HepG2 (cell line): ENCODE measurements at regions not wholly inside any gene's neighbourhood (a gene's known extent, or its start where the extent isn't known, plus 50 kb on each side); places are given as distances from the start of the nearest gene placed in this dataset.

ENCODE experiments used
- FOXA1 ChIP-seq, 2 experiments: fragments of 450-650 bp in 1 of 2; sonication (generic) in 1 of 2; formaldehyde crosslinking in 1 of 2; IDR thresholded peaks; 2 replicates each; pipeline versions ENCODE4 v1.4.0 to v1.6.1; 2016 to 2020; ENCODE audit warnings: missing genetic modification reagents in 1 of 2
- ISX ChIP-seq: sonication (generic); formaldehyde crosslinking; conservative IDR thresholded peaks from 2 replicates; pipeline ENCODE4 v1.5.0; 2020; ENCODE audit warnings: missing genetic modification reagents
- NFYB ChIP-seq: sonication (generic); formaldehyde crosslinking; IDR thresholded peaks from 2 replicates; pipeline ENCODE4 v1.4.0; 2020; ENCODE audit warnings: missing genetic modification reagents
- SNAI1 ChIP-seq: sonication (generic); formaldehyde crosslinking; IDR thresholded peaks from 2 replicates; pipeline ENCODE4 v1.5.0; 2020; ENCODE audit warnings: mild to moderate bottlenecking, missing genetic modification reagents, borderline replicate concordance
- SOX6 ChIP-seq, 2 experiments: fragments of 450-650 bp in 1 of 2; sonication (generic) in 1 of 2; formaldehyde crosslinking in 1 of 2; IDR thresholded peaks; 2 replicates each; pipeline versions ENCODE4 v1.4.0 to v1.6.1; 2017 to 2020; ENCODE audit warnings: antibody characterized with exemption in 1 of 2, mild to moderate bottlenecking in 1 of 2, missing genetic modification reagents in 1 of 2
- ZNF468 ChIP-seq: sonication (generic); formaldehyde crosslinking; IDR thresholded peaks from 2 replicates; pipeline ENCODE4 v1.8.0; 2022; ENCODE audit warnings: mild to moderate bottlenecking, moderate library complexity, missing genetic modification reagents
- ZNF549 ChIP-seq: sonication (generic); formaldehyde crosslinking; IDR thresholded peaks from 2 replicates; pipeline ENCODE4 v1.5.0; 2020; ENCODE audit warnings: missing genetic modification reagents
- ZNF772 ChIP-seq: sonication (generic); formaldehyde crosslinking; IDR thresholded peaks from 2 replicates; pipeline ENCODE4 v1.5.0; 2020; ENCODE audit warnings: mild to moderate bottlenecking, missing genetic modification reagents
- ZNF777 ChIP-seq: sonication (generic); formaldehyde crosslinking; IDR thresholded peaks from 2 replicates; pipeline ENCODE4 v1.4.0; 2020; ENCODE audit warnings: missing genetic modification reagents
- TF ChIP-seq, protein P1 (sequence below): sonication (generic); formaldehyde crosslinking; conservative IDR thresholded peaks from 2 replicates; pipeline ENCODE4 v1.4.0; 2020; ENCODE audit warnings: missing genetic modification reagents
- TF ChIP-seq, protein P2 (sequence below): sonication (generic); formaldehyde crosslinking; IDR thresholded peaks from 2 replicates; pipeline ENCODE4 v1.5.0; 2020; ENCODE audit warnings: mild to moderate bottlenecking, missing genetic modification reagents, borderline replicate concordance
- TF ChIP-seq, protein P3 (sequence below): sonication (generic); formaldehyde crosslinking; IDR thresholded peaks from 2 replicates; pipeline ENCODE4 v1.4.0; 2020; ENCODE audit warnings: missing genetic modification reagents, borderline replicate concordance
- TF ChIP-seq, protein P4 (sequence below): sonication (generic); formaldehyde crosslinking; IDR thresholded peaks from 2 replicates; pipeline ENCODE4 v1.8.1; 2023; ENCODE audit warnings: missing genetic modification reagents, mild to moderate bottlenecking, borderline replicate concordance

DNA sequence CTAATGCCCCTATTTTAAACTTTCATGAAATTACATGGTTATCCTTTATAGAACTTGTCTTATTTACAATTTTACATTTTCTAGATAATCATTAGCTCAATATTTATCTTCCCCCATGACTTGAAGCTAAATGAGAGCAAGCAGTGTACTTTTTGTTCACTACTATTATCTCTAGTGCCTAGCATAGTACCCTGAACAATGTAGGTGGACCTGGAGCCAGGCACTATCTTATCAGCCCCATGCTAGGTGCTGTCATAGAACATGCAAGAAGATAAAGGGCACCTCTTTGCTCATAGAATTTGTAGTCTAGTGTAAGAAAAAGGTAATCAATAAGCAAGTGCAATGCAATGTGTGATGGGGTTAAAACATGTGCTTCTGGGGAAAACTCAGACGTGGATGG is 399.9 kb downstream of the ELAVL2 start (continued):
- TF ChIP-seq, protein P1, sequence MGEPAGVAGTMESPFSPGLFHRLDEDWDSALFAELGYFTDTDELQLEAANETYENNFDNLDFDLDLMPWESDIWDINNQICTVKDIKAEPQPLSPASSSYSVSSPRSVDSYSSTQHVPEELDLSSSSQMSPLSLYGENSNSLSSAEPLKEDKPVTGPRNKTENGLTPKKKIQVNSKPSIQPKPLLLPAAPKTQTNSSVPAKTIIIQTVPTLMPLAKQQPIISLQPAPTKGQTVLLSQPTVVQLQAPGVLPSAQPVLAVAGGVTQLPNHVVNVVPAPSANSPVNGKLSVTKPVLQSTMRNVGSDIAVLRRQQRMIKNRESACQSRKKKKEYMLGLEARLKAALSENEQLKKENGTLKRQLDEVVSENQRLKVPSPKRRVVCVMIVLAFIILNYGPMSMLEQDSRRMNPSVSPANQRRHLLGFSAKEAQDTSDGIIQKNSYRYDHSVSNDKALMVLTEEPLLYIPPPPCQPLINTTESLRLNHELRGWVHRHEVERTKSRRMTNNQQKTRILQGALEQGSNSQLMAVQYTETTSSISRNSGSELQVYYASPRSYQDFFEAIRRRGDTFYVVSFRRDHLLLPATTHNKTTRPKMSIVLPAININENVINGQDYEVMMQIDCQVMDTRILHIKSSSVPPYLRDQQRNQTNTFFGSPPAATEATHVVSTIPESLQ (CRISPR knock-in tag) = no peak
- TF ChIP-seq ZNF549 = no peak
- TF ChIP-seq, protein P2, sequence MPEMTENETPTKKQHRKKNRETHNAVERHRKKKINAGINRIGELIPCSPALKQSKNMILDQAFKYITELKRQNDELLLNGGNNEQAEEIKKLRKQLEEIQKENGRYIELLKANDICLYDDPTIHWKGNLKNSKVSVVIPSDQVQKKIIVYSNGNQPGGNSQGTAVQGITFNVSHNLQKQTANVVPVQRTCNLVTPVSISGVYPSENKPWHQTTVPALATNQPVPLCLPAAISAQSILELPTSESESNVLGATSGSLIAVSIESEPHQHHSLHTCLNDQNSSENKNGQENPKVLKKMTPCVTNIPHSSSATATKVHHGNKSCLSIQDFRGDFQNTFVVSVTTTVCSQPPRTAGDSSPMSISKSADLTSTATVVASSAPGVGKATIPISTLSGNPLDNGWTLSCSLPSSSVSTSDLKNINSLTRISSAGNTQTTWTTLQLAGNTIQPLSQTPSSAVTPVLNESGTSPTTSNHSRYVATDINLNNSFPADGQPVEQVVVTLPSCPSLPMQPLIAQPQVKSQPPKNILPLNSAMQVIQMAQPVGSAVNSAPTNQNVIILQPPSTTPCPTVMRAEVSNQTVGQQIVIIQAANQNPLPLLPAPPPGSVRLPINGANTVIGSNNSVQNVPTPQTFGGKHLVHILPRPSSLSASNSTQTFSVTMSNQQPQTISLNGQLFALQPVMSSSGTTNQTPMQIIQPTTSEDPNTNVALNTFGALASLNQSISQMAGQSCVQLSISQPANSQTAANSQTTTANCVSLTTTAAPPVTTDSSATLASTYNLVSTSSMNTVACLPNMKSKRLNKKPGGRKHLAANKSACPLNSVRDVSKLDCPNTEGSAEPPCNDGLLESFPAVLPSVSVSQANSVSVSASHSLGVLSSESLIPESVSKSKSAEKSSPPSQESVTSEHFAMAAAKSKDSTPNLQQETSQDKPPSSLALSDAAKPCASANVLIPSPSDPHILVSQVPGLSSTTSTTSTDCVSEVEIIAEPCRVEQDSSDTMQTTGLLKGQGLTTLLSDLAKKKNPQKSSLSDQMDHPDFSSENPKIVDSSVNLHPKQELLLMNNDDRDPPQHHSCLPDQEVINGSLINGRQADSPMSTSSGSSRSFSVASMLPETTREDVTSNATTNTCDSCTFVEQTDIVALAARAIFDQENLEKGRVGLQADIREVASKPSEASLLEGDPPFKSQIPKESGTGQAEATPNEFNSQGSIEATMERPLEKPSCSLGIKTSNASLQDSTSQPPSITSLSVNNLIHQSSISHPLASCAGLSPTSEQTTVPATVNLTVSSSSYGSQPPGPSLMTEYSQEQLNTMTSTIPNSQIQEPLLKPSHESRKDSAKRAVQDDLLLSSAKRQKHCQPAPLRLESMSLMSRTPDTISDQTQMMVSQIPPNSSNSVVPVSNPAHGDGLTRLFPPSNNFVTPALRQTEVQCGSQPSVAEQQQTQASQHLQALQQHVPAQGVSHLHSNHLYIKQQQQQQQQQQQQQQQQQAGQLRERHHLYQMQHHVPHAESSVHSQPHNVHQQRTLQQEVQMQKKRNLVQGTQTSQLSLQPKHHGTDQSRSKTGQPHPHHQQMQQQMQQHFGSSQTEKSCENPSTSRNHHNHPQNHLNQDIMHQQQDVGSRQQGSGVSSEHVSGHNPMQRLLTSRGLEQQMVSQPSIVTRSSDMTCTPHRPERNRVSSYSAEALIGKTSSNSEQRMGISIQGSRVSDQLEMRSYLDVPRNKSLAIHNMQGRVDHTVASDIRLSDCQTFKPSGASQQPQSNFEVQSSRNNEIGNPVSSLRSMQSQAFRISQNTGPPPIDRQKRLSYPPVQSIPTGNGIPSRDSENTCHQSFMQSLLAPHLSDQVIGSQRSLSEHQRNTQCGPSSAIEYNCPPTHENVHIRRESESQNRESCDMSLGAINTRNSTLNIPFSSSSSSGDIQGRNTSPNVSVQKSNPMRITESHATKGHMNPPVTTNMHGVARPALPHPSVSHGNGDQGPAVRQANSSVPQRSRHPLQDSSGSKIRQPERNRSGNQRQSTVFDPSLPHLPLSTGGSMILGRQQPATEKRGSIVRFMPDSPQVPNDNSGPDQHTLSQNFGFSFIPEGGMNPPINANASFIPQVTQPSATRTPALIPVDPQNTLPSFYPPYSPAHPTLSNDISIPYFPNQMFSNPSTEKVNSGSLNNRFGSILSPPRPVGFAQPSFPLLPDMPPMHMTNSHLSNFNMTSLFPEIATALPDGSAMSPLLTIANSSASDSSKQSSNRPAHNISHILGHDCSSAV (CRISPR knock-in tag) = no peak
- TF ChIP-seq ISX (CRISPR knock-in tag) = no peak
- TF ChIP-seq ZNF777 (CRISPR knock-in tag) = no peak
- no peak for TF ChIP-seq FOXA1 (IDR thresholded peaks at IDR 0.05)
- TF ChIP-seq FOXA1 (CRISPR knock-in tag; IDR thresholded peaks at IDR 0.05) = no peak
- TF ChIP-seq ZNF468 (CRISPR knock-in tag) = no peak
- TF ChIP-seq NFYB (CRISPR knock-in tag) = no peak
- TF ChIP-seq SOX6 (IDR thresholded peaks at IDR 0.05) = no peak
- no peak for TF ChIP-seq SOX6 (CRISPR knock-in tag; IDR thresholded peaks at IDR 0.05)
- TF ChIP-seq, protein P3, sequence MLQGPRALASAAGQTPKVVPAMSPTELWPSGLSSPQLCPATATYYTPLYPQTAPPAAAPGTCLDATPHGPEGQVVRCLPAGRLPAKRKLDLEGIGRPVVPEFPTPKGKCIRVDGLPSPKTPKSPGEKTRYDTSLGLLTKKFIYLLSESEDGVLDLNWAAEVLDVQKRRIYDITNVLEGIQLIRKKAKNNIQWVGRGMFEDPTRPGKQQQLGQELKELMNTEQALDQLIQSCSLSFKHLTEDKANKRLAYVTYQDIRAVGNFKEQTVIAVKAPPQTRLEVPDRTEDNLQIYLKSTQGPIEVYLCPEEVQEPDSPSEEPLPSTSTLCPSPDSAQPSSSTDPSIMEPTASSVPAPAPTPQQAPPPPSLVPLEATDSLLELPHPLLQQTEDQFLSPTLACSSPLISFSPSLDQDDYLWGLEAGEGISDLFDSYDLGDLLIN (CRISPR knock-in tag) = no peak
- TF ChIP-seq, protein P4, sequence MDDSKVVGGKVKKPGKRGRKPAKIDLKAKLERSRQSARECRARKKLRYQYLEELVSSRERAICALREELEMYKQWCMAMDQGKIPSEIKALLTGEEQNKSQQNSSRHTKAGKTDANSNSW (CRISPR knock-in tag) = no peak
- no peak for TF ChIP-seq ZNF772 (CRISPR knock-in tag)
- no peak for TF ChIP-seq SNAI1
